Esophagus muscularis mucosa (tissue), 4 donors: ENCODE measurements at regions not wholly inside any gene's neighbourhood (a gene's known extent, or its start where the extent isn't known, plus 50 kb on each side); places are given as distances from the start of the nearest gene placed in this dataset.

ENCODE experiments used
- DNase-seq: peaks from one replicate; pipeline ENCODE4 v3.0.0-alpha.2; 2017; ENCODE audit errors: extremely low spot score
- H3K27ac ChIP-seq, 4 donors: fragments of 200-600 bp; sonication (generic); replicated peaks in 1 of 4; 1 replicate in 3 of 4; 2 replicates in 1 of 4; pipeline ENCODE4 v1.5.1; 2016 to 2019; ENCODE audit warnings: mild to moderate bottlenecking in 1 of 4
- H3K27me3 ChIP-seq, 4 donors: fragments of 200-600 bp; sonication (generic); one replicate each; pipeline versions ENCODE4 v1.5.1 to v1.6.0; 2016 to 2019
- H3K36me3 ChIP-seq, 4 donors: fragments of 200-600 bp; sonication (generic); one replicate each; pipeline ENCODE4 v1.5.1; 2016 to 2019
- H3K4me1 ChIP-seq, 4 donors: fragments of 200-600 bp; sonication (generic); one replicate each; pipeline ENCODE4 v1.5.1; 2016 to 2019
- H3K4me3 ChIP-seq, 4 donors: fragments of 200-600 bp; sonication (generic); 1 replicate in 2 of 4; 2 replicates in 2 of 4; pipeline ENCODE4 v1.5.1; 2016 to 2019; ENCODE audit warnings: mild to moderate bottlenecking in 4 of 4, moderate library complexity in 1 of 4
- H3K9me3 ChIP-seq, 4 donors: fragments of 200-600 bp; sonication (generic); 1 replicate in 3 of 4; 2 replicates in 1 of 4; pipeline ENCODE4 v1.5.1; 2016 to 2019
- EP300 ChIP-seq: sonication (generic); formaldehyde crosslinking; IDR thresholded peaks from one replicate; pipeline ENCODE4 v1.6.1; 2017; ENCODE audit warnings: antibody characterized with exemption
- POLR2A ChIP-seq: fragments of 450-650 bp; IDR thresholded peaks from one replicate; pipeline ENCODE4 v1.6.1; 2017; ENCODE audit warnings: antibody characterized with exemption, moderate library complexity, mild to moderate bottlenecking, low read depth
- POLR2AphosphoS5 ChIP-seq, 2 donors: sonication (generic); formaldehyde crosslinking; IDR thresholded peaks; one replicate each; pipeline ENCODE4 v1.6.1; 2017; ENCODE audit warnings: antibody characterized with exemption in 2 of 2
- WGBS: methylation state at CpG from one replicate; pipeline ENCODE4 v1.1.5; 2018; 5-methylcytosine and 5-hydroxymethylcytosine counted together
- intact Hi-C: fragments of 100-400 bp; cut with DNase I; formaldehyde crosslinking; loops from one replicate; pipeline ENCODE4 v1.15.1; 2023
- TF ChIP-seq, protein P1 (sequence below), 3 experiments: fragments of 200-600 bp in 2 of 3; fragments of 450-650 bp in 1 of 3; sonication (generic) in 2 of 3; IDR thresholded peaks; one replicate each; pipeline ENCODE4 v1.5.1; 2017 to 2019; ENCODE audit warnings: antibody characterized with exemption in 3 of 3, mild to moderate bottlenecking in 2 of 3, moderate library complexity in 1 of 3

DNA sequence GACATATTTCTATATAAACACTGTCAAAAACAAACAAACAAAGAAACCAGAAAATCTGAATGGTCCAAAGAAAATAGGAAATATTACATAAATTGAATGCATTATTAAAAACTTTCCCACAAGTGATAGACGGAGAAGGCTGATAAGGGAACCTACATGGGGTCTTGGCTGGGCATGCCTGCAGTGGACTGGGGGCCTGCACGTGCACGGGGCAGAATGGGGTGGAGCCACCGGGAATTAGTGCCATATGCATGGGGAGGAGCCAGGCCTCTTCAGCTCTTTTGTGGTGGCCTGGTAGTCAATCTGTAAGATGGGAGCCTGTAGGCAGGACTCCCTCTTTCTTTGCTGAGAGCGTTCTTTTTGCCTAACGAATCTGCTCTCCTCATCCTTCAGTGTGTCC, 1031.7 kb upstream of the FBXO33 start:
- Histone ChIP-seq H3K4me3 (no peak overlapping the region), H3K4me1 (no peaks in the 10 kb centered on the region), H3K27ac (no peak overlapping the region), H3K27me3 (no peaks in the 10 kb centered on the region), H3K36me3 (no peaks in the 10 kb centered on the region), H3K9me3 (peaks cover 0 to 7% (median 0%) of the 10 kb centered on the region in 4 donors)
- no peak for TF ChIP-seq POLR2AphosphoS5 (IDR thresholded peaks at IDR 0.05)
- TF ChIP-seq POLR2A = no peak
- no peak for TF ChIP-seq EP300
- TF ChIP-seq, protein P1, sequence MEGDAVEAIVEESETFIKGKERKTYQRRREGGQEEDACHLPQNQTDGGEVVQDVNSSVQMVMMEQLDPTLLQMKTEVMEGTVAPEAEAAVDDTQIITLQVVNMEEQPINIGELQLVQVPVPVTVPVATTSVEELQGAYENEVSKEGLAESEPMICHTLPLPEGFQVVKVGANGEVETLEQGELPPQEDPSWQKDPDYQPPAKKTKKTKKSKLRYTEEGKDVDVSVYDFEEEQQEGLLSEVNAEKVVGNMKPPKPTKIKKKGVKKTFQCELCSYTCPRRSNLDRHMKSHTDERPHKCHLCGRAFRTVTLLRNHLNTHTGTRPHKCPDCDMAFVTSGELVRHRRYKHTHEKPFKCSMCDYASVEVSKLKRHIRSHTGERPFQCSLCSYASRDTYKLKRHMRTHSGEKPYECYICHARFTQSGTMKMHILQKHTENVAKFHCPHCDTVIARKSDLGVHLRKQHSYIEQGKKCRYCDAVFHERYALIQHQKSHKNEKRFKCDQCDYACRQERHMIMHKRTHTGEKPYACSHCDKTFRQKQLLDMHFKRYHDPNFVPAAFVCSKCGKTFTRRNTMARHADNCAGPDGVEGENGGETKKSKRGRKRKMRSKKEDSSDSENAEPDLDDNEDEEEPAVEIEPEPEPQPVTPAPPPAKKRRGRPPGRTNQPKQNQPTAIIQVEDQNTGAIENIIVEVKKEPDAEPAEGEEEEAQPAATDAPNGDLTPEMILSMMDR (IDR thresholded peaks at IDR 0.05) = no peak
- WGBS = 80% methylated on average over 6 of the region's 6 CpGs
- DNase-seq = no peak
- intact Hi-C loops = no loop called here

DNA sequence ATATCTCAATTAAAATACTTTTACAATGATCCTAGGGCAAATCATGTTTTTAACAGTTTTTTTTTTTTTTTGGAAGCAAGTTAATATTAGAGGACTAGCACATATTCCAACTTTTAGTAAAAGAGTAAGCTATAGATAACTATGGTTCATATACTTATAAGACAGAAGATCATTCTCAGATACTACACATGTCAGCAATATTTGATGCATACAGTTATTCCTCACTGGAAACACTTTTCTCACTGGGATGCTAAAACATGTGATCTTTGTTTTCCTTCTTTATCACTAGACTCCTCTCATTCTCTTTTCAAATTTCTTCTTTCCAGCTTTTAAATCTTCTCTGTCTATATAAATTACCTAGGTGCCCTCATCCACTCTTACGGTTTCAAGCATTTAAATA, 1020.4 kb upstream of the FBXO33 start:
- Histone ChIP-seq H3K27ac (no peak overlapping the region), H3K27me3 (no peaks in the 10 kb centered on the region), H3K36me3 (no peaks in the 10 kb centered on the region), H3K4me3 (no peak overlapping the region), H3K4me1 (no peaks in the 10 kb centered on the region), H3K9me3 (no peaks in the 10 kb centered on the region)
- TF ChIP-seq, protein P1 (IDR thresholded peaks at IDR 0.05) = no peak
- TF ChIP-seq POLR2A (no peak), EP300 (no peak)
- intact Hi-C loops = no loop called here
- DNase-seq = no peak
- WGBS = 83% methylated on average over 1 of the region's 1 CpG

DNA sequence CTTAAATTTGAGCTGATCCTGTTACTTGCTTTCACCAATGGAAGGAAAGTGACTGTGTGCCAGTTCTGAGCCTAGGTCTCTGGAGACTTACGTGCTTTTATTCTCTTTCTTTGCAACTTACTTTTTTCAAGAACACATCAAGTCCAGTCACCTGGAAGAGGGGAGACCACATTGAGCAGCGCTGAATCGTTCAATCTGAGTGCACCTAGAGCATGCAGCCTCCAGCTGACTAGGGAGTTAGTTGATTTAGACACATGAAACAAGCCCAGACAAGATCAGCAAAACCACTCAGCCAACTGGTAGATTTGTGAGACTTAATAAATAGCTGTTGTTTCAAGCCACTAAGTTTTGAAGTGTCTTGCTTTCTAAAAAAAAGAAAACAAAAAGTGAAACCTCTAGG, 1014.8 kb upstream of the FBXO33 start:
- Histone ChIP-seq H3K27ac (no peak overlapping the region), H3K36me3 (no peaks in the 10 kb centered on the region), H3K4me1 (no peaks in the 10 kb centered on the region), H3K4me3 (no peak overlapping the region), H3K27me3 (no peaks in the 10 kb centered on the region), H3K9me3 (no peaks in the 10 kb centered on the region)
- no peak for DNase-seq
- intact Hi-C loops = no loop called here
- 88% methylated on average over 3 of the region's 3 CpGs for WGBS
- TF ChIP-seq EP300 (no peak), POLR2AphosphoS5 (IDR thresholded peaks at IDR 0.05) (no peak), POLR2A (no peak)
- TF ChIP-seq, protein P1 (IDR thresholded peaks at IDR 0.05) = no peak

DNA sequence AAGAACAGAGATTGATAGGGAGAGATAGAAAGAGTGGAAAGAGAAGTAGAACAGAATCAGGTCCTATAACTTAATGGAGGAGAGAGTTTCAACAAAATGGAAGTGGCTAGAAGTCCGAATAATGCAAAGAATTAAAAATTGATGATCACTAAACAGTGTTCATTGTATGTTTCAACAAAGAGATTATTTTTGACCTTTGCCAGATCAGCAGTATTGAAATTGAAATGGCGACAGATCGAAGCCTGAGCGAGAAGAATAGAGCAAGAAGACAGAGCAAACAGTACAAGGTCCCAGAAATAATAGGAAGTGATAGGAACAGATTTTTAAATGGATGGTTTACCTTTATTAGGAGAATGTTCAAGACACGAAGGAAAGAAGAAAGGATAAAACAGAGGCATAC, 1012.8 kb upstream of the FBXO33 start:
- Histone ChIP-seq H3K36me3 (no peaks in the 10 kb centered on the region), H3K4me3 (no peak overlapping the region), H3K27ac (no peak overlapping the region), H3K27me3 (no peaks in the 10 kb centered on the region), H3K4me1 (no peaks in the 10 kb centered on the region), H3K9me3 (no peaks in the 10 kb centered on the region)
- 81% methylated on average over 5 of the region's 5 CpGs for WGBS
- DNase-seq = no peak
- intact Hi-C loops = no loop called here
- TF ChIP-seq POLR2A (no peak), EP300 (no peak), POLR2AphosphoS5 (IDR thresholded peaks at IDR 0.05) (no peak)
- TF ChIP-seq, protein P1 (IDR thresholded peaks at IDR 0.05) = no peak

DNA sequence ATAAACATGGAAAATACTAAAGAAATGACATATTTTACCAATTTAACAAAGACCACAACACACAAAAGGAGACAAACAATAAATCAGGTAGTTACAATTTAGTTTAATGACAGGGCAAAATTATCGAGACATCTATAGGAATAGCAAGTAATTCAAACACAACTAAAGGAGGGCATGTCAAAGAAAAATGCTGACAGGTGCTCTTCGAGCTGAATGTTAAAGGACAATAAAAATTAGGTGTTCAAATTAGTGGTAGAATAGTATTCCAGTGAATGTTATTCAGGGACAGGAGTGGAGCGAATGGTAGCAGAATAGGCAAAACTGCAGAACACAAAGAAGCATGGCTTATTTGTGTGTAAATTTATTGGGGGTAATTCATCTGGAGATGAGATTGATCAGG, 1004.3 kb upstream of the FBXO33 start:
- no peak for TF ChIP-seq POLR2A
- no peak for TF ChIP-seq POLR2AphosphoS5 (IDR thresholded peaks at IDR 0.05)
- TF ChIP-seq EP300 = no peak
- TF ChIP-seq, protein P1 (IDR thresholded peaks at IDR 0.05) = no peak
- Histone ChIP-seq H3K27ac (no peak overlapping the region), H3K4me1 (no peaks in the 10 kb centered on the region), H3K27me3 (no peaks in the 10 kb centered on the region), H3K36me3 (no peaks in the 10 kb centered on the region), H3K9me3 (no peaks in the 10 kb centered on the region), H3K4me3 (no peak overlapping the region)
- 80% methylated on average over 3 of the region's 3 CpGs for WGBS
- DNase-seq = no peak
- intact Hi-C loops = no loop called here
